Astrocyte of the cerebellum (primary cell): ENCODE measurements at regions not wholly inside any gene's neighbourhood (a gene's known extent, or its start where the extent isn't known, plus 50 kb on each side); places are given as distances from the start of the nearest gene placed in this dataset.
"Not testable (repeated sequence)": the region's sequence is repeated elsewhere in the genome, so short reads cannot be mapped to it uniquely, and the experiment has no call there.

Experiments
- DNase-seq: peaks from one replicate; pipeline ENCODE4 v3.0.0-alpha.2; 2011; ENCODE audit warnings: low read depth
- H3K4me3 ChIP-seq: 2 replicates; pipeline ENCODE4 v1.5.1; 2011; ENCODE audit warnings: mild to moderate bottlenecking, low read depth, low read length, moderate library complexity
- CTCF ChIP-seq: IDR thresholded peaks from 2 replicates; pipeline ENCODE4 v1.5.1; 2012; ENCODE audit warnings: low read length, low read depth, moderate library complexity, mild to moderate bottlenecking; ENCODE audit errors: missing control alignments
- in situ Hi-C: cut with HindIII; loops from 2 replicates; pipeline ENCODE4 v1.10.0; 2017; ENCODE audit warnings: low sequenced_read_pairs

- in situ Hi-C loops: no loop called here
- DNase-seq: no peak
- no peak overlapping the region for H3K4me3 ChIP-seq
- no peak for TF ChIP-seq CTCF
These were observed 562.2 kb downstream of the HTR1A start for GRCh38 chr5:63400079-63400478.

- DNase-seq: no peak
- in situ Hi-C loops: no loop called here
- no peak for TF ChIP-seq CTCF
- no peak overlapping the region for H3K4me3 ChIP-seq
These were observed 563.9 kb downstream of the HTR1A start for GRCh38 chr5:63398346-63398745.

- DNase-seq, H3K4me3 ChIP-seq, in situ Hi-C loops: not testable (repeated sequence)
These were observed 574.1 kb downstream of the HTR1A start for GRCh38 chr5:63388188-63388587.

- no peak for TF ChIP-seq CTCF
- no peak for DNase-seq
- H3K4me3 ChIP-seq: no peak overlapping the region
- in situ Hi-C loops: no loop called here
These were observed 586.4 kb downstream of the HTR1A start for GRCh38 chr5:63375851-63376250.

GRCh38 chr5:63374085-63374484, 588.2 kb downstream of the HTR1A start:
- in situ Hi-C loops: no loop called here
- TF ChIP-seq CTCF: no peak
- DNase-seq: no peak
- H3K4me3 ChIP-seq: no peak overlapping the region

- no peak for DNase-seq
- in situ Hi-C loops: no loop called here
- TF ChIP-seq CTCF: no peak
- H3K4me3 ChIP-seq: no peak overlapping the region
These were observed 611.1 kb downstream of the HTR1A start for GRCh38 chr5:63351164-63351563.

- in situ Hi-C loops: no loop called here
- H3K4me3 ChIP-seq: no peak overlapping the region
- no peak for TF ChIP-seq CTCF
- DNase-seq: no peak
These were observed 615.8 kb downstream of the HTR1A start for GRCh38 chr5:63346451-63346850.
